ENCODE measurements at regions not wholly inside any gene's neighbourhood (a gene's known extent, or its start where the extent isn't known, plus 50 kb on each side); places are given as distances from the start of the nearest gene placed in this dataset.

DNA sequence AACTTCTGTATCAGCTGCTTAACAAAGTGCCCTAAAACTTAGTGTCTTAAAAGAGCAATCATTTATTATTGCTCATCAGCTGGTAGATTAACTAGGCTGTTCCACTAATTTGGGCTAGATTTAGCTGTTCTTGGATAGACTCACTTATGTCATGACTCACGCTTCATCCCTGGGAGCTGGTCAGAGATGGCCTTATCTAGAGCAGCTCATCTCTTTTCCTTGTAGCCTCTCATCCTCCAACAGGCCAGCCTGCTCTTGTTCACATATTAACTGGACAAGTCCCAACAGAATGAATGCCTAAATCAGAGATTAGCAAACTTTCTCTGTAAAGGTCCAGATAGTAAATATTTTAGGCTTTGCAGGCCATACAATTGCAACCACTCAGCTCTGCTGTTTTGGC, 66.9 kb upstream of the PLAAT1 start:
- TF ChIP-seq, protein P1, sequence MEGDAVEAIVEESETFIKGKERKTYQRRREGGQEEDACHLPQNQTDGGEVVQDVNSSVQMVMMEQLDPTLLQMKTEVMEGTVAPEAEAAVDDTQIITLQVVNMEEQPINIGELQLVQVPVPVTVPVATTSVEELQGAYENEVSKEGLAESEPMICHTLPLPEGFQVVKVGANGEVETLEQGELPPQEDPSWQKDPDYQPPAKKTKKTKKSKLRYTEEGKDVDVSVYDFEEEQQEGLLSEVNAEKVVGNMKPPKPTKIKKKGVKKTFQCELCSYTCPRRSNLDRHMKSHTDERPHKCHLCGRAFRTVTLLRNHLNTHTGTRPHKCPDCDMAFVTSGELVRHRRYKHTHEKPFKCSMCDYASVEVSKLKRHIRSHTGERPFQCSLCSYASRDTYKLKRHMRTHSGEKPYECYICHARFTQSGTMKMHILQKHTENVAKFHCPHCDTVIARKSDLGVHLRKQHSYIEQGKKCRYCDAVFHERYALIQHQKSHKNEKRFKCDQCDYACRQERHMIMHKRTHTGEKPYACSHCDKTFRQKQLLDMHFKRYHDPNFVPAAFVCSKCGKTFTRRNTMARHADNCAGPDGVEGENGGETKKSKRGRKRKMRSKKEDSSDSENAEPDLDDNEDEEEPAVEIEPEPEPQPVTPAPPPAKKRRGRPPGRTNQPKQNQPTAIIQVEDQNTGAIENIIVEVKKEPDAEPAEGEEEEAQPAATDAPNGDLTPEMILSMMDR (conservative IDR thresholded peaks at IDR 0.05; ENCODE audit: low read depth, low read length): no peak
- TF ChIP-seq EZH2 (IDR thresholded peaks at IDR 0.05; ENCODE audit: borderline replicate concordance, low read depth, low read length, poor library complexity, severe bottlenecking): no peak

All from A673 (cell line).